HG03159 (cell line): ENCODE measurements at regions not wholly inside any gene's neighbourhood (a gene's known extent, or its start where the extent isn't known, plus 50 kb on each side); places are given as distances from the start of the nearest gene placed in this dataset.
"Not testable (repeated sequence)": the region's sequence is repeated elsewhere in the genome, so short reads cannot be mapped to it uniquely, and the experiment has no call there.

Experiments
- ATAC-seq: cut with Tn5 transposase; IDR thresholded peaks from one replicate; pipeline ENCODE4 v1.9.1; 2021; ENCODE audit warnings: mild to moderate bottlenecking, moderate library complexity; ENCODE audit not compliant: unreplicated experiment

GRCh38 chr12:73902260-73902659 lies 635.4 kb upstream of the ATXN7L3B start:
- ATAC-seq: no peak

GRCh38 chr12:73906757-73907156 lies 630.9 kb upstream of the ATXN7L3B start:
- no peak for ATAC-seq

DNA sequence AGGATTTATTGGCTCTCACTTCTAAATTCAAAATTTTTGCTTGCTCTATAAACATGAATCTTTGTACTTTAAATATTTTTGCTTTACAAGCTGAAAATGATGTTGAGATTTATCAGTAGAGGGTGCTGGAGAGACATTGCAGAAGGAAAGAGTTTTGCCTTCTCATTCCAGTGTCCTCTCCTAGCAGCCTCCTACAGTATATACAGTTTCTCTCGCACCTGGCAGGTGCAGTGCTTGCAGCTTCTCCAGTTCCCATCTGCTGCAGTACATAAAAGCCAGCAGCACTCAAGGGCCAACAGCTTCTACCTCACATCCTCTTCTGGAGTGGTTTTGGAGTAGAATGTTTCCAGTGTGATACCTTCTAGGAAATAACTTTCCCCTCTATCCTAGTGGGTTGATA lies 601.8 kb upstream of the ATXN7L3B start:
- ATAC-seq: no peak

GRCh38 chr12:73947326-73948026 lies 590.2 kb upstream of the ATXN7L3B start:
- ATAC-seq: no peak

GRCh38 chr12:73950507-73950906 lies 587.1 kb upstream of the ATXN7L3B start:
- no peak for ATAC-seq

DNA sequence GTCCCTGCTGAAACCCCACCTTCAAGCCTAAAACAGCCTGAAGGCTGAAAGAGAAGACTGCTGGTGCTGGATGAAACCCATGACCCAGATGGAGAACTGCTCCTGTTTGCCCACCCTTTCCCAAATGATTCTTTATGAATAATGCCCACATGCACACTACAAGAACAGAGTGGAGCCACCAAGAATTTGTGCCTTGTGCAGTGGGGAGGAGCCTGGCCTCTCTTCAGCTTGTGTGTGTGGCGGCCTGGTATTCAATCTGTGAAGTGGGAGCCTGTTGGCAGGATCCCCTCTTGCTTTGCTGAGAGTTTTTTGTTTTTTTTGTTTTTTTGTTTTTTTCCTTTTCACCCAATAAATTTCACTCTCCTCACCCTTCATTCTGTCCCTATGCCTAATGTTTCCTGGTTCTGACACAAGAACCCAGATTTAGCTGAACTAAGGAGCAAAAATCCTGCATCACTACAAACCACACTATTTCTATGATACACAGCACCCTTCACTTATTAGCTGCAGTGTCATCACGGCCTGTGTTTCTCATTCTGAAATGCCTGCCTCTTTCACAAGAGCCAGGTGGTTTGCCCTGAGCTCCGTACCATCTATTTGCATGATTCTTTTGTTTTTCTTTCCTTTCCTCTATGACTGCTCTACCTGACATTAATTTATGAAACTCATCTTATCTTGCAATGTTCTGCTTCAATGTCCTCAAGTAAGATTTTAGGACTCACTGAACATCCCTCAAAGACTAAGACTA lies 585.5 kb upstream of the ATXN7L3B start:
- no peak for ATAC-seq

DNA sequence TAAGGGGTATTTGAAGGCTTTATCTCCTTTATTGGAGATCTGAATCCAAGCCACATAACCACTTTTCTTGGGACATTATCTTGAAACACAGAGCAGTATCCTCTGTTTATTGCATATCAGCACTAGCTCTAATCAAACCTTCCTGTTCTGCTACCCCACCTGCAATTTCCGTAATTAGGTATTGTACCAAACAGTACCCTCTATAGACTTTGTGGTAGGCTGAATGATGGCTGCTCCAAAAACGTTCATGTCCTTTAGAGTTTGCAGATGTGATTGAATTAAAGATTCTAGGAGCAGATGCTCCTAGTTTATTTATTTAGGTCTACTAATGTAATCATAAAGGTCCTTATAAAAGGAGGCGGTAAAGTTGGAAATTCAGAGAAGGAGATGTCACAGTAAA lies 573.0 kb upstream of the ATXN7L3B start:
- no peak for ATAC-seq

- ATAC-seq: no peak
These were observed 564.1 kb upstream of the ATXN7L3B start for GRCh38 chr12:73973486-73973885.

GRCh38 chr12:73984552-73984951 lies 553.1 kb upstream of the ATXN7L3B start:
- no peak for ATAC-seq

GRCh38 chr12:73991138-73991537 lies 546.5 kb upstream of the ATXN7L3B start:
- no peak for ATAC-seq

GRCh38 chr12:73998894-73999293 lies 538.7 kb upstream of the ATXN7L3B start:
- ATAC-seq: no peak

DNA sequence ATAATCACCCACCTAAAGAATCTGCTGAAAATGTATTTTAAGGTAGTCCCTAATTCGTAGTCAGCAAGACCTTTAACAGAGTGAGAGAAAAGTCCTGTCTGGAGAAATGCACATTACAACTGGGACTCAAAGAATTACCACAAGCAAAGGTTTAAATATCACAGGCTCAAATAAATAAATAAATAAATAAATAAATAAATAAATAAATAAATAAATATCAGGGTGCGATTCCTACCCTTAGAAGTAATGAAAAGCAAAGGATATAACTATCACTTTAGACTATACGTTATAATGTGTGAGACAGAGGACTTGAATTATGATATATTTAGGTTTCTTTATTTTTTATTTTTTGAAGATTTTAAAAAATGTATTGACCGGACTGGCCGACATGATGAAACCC lies 522.5 kb upstream of the ATXN7L3B start:
- no peak for ATAC-seq

- not testable (repeated sequence) for ATAC-seq
These were observed 521.3 kb upstream of the ATXN7L3B start for GRCh38 chr12:74016324-74016723.

DNA sequence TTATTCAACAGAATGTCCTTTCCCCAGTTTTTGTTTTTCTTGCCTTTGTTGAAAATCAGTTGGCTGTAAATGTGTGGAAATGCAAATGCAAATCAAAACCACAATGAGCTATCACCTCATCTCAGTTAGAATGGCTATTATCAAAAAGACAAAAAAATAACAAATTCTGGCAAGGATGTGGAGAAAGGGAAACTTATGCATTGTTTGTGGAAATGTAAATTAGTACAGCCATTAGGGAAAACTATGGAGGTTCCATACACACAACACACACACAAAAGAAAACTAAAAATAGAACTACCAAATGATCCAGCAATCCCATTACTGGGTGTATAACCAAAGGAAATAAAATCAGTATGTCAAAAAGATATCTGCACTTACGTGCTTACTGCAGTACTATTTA lies 518.8 kb upstream of the ATXN7L3B start:
- ATAC-seq: no peak

DNA sequence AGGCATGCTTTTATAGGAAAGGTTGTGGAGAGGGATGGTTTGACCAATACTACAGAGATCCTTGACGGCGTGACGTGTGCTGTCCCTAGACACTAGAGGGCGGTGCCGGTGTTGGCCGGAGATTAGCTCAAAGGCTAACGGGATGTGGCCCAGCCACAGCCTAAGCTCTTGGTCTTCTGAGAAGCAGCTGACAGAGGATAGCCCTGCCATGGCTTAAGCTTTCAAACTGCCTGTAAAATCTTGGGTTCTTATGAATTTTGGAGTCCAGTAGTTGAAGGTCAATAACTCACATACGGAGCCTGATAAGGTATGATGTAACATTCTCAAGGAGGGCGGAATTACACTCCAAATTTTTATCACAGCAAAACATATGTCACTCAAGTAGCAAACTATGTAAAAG lies 515.7 kb upstream of the ATXN7L3B start:
- ATAC-seq: peak; percentile 100

- ATAC-seq: no peak
These were observed 506.6 kb upstream of the ATXN7L3B start for GRCh38 chr12:74031045-74031444.

DNA sequence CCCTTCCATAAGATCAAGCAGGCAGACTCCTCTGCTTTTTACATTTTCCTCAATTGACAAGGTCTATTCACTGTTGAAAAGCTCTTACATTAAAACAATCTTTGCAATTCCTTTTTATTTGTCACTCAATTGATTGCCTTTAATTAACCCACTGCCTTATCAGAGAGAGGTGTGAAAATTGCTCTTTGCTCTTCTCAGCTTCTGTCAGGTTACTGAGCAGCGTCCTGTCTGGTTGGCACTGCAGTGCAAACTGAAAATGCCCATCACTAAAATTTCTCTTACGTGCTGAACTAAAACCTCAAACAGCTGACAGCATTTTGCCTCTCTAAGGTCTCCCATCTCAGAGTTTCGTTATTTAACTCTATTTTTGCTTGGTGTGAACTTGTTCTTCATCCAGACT lies 504.1 kb upstream of the ATXN7L3B start:
- no peak for ATAC-seq

GRCh38 chr12:74039138-74039537 lies 498.5 kb upstream of the ATXN7L3B start:
- ATAC-seq: not testable (repeated sequence)

DNA sequence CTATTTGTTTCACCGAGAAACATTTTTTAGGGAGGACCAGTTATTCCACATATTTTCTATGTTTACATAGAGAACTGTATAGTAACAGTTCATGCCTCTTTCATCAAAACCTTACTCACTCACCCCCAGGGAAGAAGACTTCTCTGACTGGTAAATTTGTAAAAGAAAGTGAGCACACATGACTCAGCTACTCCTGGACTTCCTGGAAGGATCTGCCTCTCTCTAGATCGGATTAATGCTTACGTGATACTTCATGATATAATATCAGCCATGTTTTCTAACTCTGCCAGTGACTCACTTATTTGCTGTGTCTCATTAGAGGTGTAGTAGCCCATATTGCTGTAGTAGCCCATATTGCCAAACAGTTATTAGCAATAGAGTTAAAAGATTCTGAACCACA lies 494.3 kb upstream of the ATXN7L3B start:
- no peak for ATAC-seq

GRCh38 chr12:74049348-74049747 lies 488.3 kb upstream of the ATXN7L3B start:
- no peak for ATAC-seq

DNA sequence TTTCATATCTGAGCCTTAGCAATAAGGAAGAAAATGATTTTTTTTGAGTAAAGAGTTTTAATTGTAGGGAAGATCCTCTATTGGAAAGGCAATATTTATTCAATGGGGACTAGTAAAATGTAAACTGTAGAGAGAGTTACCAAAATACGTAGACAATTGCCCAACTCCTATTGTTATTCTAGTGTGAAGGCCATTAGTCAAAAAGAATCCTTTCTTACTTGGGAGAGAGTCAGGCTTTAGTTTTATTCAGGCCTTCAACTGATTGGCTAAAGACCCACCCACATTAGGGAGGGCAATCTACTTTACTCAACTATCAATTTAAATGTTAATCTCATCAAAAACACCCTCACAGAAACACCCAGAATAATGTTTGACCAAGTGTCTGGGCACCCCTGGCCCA lies 485.8 kb upstream of the ATXN7L3B start:
- no peak for ATAC-seq

GRCh38 chr12:74066476-74066875 lies 471.2 kb upstream of the ATXN7L3B start:
- ATAC-seq: no peak

- no peak for ATAC-seq
These were observed 466.5 kb upstream of the ATXN7L3B start for GRCh38 chr12:74071182-74071581.
